ENCODE measurements at regions not wholly inside any gene's neighbourhood (a gene's known extent, or its start where the extent isn't known, plus 50 kb on each side); places are given as distances from the start of the nearest gene placed in this dataset.

GRCh38 chr5:167877924-167878323 is 413.5 kb upstream of the WWC1 start:
- Mint-ChIP-seq H3K9me3 (peaks cover 5% of the 10 kb centered on the region), H3K27ac (no peak overlapping the region), H3K36me3 (no peaks in the 10 kb centered on the region), H3K27me3 (no peaks in the 10 kb centered on the region), H3K4me3 (no peak overlapping the region), H3K4me1 (no peaks in the 10 kb centered on the region)

DNA sequence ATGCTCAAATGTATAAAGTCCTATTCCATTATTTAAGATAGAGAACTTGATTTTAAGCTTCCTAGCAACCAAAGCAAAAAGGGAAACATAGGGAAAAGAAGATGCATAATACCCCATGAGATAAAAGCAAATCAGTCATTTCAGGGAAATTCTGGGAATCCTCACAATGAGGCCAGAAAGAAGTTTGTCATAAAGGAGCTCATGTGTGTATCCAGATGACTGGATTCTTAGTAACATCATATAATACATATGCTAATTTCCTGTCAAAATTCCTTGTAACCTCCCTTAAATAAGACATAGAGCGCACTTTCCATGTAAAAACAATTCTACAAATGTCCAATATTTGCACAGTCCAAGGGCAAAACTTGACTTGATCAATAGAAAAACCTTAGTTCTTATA is 411.0 kb upstream of the WWC1 start:
- no peaks in the 10 kb centered on the region for H3K36me3 Mint-ChIP-seq
- H3K9me3 Mint-ChIP-seq: no peaks in the 10 kb centered on the region
- H3K4me1 Mint-ChIP-seq: no peaks in the 10 kb centered on the region
- no peaks in the 10 kb centered on the region for H3K27me3 Mint-ChIP-seq
- no peak overlapping the region for H3K4me3 Mint-ChIP-seq
- no peak overlapping the region for H3K27ac Mint-ChIP-seq

DNA sequence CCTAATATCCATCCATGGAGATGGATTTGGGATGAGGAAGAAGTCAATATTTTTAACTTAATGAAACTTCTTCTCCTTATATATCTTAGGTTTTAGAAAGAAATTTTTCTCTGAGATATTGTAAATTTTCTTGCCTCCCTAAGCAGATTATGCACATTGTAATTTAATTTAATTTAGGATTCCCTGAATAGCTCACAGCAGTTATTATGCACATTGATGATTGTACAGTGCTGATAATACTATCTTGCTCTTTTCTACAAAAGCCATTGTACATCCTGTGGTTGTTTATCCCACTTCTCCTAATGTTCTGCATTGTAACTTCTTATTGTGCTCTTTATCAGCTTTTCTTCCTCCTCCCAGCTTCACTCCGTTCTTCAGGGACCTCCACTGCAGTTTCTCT is 410.4 kb upstream of the WWC1 start:
- no peaks in the 10 kb centered on the region for H3K36me3 Mint-ChIP-seq
- H3K27ac Mint-ChIP-seq: no peak overlapping the region
- H3K9me3 Mint-ChIP-seq: no peaks in the 10 kb centered on the region
- no peaks in the 10 kb centered on the region for H3K27me3 Mint-ChIP-seq
- H3K4me1 Mint-ChIP-seq: no peaks in the 10 kb centered on the region
- no peak overlapping the region for H3K4me3 Mint-ChIP-seq

DNA sequence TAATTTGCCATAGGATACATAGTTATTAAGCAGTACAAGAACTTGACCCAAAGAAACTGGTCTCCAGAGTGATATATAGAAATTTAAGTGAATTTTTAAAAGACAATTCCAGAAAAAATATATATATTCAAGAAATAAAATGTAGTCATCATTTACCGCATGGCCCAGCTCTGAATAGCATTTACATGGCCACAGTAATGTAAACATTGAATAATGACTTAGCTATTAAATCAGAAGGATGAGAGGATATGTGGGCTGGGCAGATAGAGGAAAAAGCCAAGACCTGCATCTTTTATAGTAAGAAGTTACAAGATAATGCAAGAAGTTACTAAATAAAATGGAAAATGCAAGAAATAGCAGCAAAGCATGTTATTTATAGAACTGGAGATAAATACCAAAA is 405.2 kb upstream of the WWC1 start:
- H3K27me3 Mint-ChIP-seq: no peaks in the 10 kb centered on the region
- no peaks in the 10 kb centered on the region for H3K36me3 Mint-ChIP-seq
- no peaks in the 10 kb centered on the region for H3K9me3 Mint-ChIP-seq
- no peak overlapping the region for H3K4me3 Mint-ChIP-seq
- H3K4me1 Mint-ChIP-seq: no peaks in the 10 kb centered on the region
- H3K27ac Mint-ChIP-seq: no peak overlapping the region

DNA sequence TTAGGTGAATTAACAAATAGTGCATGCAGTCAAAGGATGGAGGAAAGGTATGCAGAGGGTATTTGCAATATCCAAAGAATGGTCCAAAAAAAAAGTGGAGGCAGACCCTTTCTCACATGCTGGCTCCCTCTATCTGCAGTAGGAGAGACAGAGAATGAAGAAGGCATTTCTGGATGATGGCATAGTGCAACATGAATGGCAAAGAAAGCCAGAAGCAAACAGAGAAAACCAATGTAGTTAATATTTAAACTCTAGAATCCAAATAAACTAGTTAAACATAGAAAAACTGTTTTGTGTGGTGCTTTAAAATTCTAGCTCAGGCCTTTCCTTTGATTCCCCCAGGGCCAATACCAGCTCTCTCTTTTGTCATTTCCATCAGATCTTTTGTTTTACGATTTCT is 403.1 kb upstream of the WWC1 start:
- no peak overlapping the region for H3K27ac Mint-ChIP-seq
- H3K9me3 Mint-ChIP-seq: no peaks in the 10 kb centered on the region
- H3K27me3 Mint-ChIP-seq: no peaks in the 10 kb centered on the region
- no peak overlapping the region for H3K4me3 Mint-ChIP-seq
- H3K4me1 Mint-ChIP-seq: no peaks in the 10 kb centered on the region
- H3K36me3 Mint-ChIP-seq: no peaks in the 10 kb centered on the region

GRCh38 chr5:167889276-167889675 is 402.2 kb upstream of the WWC1 start:
- H3K9me3 Mint-ChIP-seq: peaks cover 2% of the 10 kb centered on the region
- H3K27ac Mint-ChIP-seq: no peak overlapping the region
- no peak overlapping the region for H3K4me3 Mint-ChIP-seq
- no peaks in the 10 kb centered on the region for H3K27me3 Mint-ChIP-seq
- no peaks in the 10 kb centered on the region for H3K4me1 Mint-ChIP-seq
- no peaks in the 10 kb centered on the region for H3K36me3 Mint-ChIP-seq

DNA sequence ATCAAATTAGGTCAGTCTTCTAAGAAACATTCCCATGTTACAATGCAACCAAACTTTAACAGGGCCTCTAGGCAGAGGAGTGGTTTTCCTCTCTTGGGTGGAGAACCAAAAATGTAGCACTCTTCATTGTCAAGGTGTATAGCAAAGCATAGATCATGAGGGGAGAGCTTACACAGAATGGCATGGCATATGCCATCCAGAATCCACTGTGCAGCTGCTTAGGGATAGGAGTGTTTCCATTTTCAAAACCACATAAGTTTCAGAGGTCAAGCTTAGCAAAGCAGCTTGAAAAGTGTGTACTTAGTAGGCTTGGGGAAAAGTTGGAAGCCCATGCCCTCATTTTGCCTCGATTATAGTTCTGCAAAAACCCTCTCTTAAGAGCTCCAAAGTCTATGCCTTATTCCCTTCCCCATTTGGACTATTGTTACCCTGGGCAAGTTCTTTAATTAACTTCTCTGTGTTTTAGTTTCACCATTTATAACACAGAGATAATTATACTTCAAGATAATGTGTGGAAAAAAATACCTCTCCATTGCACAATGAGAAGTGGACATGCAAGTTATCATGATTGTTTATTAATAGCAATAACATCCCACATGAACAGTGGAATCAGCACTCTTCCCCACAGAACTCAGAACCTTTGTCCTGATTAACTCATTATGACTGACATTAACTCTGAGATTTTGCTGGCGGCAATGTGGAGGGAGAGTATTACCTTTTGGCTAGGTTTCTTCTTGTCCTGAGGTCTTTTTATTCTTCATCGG is 398.9 kb upstream of the WWC1 start:
- no peak overlapping the region for H3K27ac Mint-ChIP-seq
- H3K4me1 Mint-ChIP-seq: no peaks in the 10 kb centered on the region
- peaks cover 6% of the 10 kb centered on the region for H3K9me3 Mint-ChIP-seq
- no peaks in the 10 kb centered on the region for H3K36me3 Mint-ChIP-seq
- H3K27me3 Mint-ChIP-seq: no peaks in the 10 kb centered on the region
- H3K4me3 Mint-ChIP-seq: no peak overlapping the region

DNA sequence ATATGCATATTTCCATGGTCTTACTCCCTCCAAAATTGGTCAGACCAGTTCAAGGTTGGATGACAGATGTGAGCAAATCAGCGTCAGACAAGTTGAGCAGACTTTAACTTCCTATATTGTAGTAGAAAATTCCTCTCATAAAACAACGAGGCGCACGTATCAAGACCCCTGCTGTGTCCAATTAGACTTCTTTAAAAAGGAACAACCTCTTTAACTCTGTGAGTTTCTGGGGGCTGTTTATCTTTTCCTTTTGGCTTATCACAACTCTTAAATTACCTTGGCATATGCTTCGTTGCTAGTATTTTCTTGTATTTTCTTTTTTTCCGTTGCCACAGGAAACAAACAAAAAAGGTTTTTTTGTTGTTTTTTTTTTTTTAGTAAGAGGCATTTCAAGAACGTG is 398.2 kb upstream of the WWC1 start:
- H3K27me3 Mint-ChIP-seq: no peaks in the 10 kb centered on the region
- H3K4me3 Mint-ChIP-seq: no peak overlapping the region
- H3K36me3 Mint-ChIP-seq: no peaks in the 10 kb centered on the region
- peaks cover 6% of the 10 kb centered on the region for H3K9me3 Mint-ChIP-seq
- no peaks in the 10 kb centered on the region for H3K4me1 Mint-ChIP-seq
- H3K27ac Mint-ChIP-seq: no peak overlapping the region

DNA sequence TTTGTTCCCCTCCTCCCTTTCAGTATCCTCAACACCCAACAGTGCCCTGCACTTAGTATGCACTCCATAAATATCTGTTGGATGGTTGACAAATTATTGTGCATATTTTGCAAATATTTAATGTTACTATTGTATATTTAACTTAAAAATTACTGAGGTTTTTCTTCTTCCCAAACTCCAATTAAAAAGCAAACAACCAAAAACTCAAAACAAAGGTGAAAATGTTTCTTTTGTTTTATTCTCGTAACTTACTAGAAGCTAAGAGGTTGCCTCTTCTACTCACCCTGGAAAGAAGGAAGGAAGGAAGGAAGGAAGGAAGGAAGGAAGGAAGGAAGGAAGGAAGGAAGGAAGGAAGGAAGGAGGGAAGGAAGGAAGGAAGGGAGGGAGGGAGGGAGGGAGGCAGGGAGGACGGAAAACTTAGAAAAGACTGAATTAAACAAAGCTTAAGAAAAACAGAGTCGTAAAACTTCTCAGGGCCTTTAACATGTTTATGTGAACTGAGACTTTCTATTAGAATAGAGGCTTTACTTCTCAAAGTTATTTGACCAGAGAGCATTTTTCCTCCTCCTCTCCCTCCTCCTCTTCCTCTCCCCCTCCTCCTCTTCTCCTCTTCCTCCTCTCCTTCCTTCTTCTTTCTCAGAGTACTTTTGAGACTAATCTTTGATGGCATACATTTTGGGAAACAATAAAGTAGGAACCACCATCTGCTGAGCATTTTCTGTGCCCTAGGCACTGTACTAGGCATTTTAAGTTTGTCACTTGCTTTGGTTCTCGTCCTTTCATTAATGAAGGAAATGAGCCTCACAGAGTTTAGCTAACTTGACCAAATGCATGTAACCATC is 396.6 kb upstream of the WWC1 start:
- Mint-ChIP-seq H3K4me1 (no peaks in the 10 kb centered on the region), H3K36me3 (no peaks in the 10 kb centered on the region), H3K9me3 (peaks cover 6% of the 10 kb centered on the region), H3K27me3 (no peaks in the 10 kb centered on the region), H3K27ac (no peak overlapping the region), H3K4me3 (no peak overlapping the region)

DNA sequence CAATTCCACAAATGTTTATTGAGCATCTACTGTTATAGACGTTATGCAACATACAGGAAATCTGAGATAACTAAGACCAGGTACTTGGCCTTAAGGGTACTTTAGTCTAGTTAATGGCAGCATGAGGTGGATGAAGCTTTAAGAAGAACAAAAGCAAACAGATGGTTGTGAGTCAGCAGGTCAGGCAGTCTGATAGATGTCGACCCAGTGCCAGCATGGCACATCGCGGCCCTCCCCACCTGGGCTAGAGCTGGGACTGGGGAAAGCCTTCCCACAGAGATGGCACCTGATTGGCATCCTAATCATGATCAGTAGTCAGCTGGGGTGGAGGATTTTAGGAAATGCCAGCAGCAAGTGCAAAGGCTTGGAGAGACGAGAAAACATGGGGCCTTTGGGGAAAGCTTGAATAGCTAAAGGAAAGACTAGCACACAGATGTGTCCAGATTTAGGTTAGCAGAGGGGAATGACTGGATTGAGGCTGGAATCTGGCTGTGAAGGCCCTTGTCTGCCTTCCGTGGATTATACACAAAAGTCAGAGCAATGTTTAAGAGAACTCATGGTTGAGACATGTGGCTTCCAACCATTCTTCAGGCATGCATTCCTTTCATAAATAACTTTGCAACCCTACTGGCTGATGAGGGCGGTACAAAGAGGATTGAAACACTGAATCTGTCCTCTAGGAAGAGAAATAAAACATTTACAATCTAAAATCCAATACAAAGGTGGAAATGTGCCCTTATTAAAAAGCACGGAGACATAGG is 395.4 kb upstream of the WWC1 start:
- Mint-ChIP-seq H3K4me1 (no peaks in the 10 kb centered on the region), H3K27me3 (no peaks in the 10 kb centered on the region), H3K36me3 (no peaks in the 10 kb centered on the region), H3K27ac (no peak overlapping the region), H3K4me3 (no peak overlapping the region), H3K9me3 (peaks cover 6% of the 10 kb centered on the region)

- H3K27ac Mint-ChIP-seq: no peak overlapping the region
- H3K9me3 Mint-ChIP-seq: peaks cover 6% of the 10 kb centered on the region
- H3K4me3 Mint-ChIP-seq: no peak overlapping the region
- no peaks in the 10 kb centered on the region for H3K4me1 Mint-ChIP-seq
- no peaks in the 10 kb centered on the region for H3K27me3 Mint-ChIP-seq
- no peaks in the 10 kb centered on the region for H3K36me3 Mint-ChIP-seq
These were observed 394.6 kb upstream of the WWC1 start for GRCh38 chr5:167896814-167897213.

GRCh38 chr5:167897371-167897770 is 394.1 kb upstream of the WWC1 start:
- Mint-ChIP-seq H3K9me3 (peaks cover 6% of the 10 kb centered on the region), H3K27ac (no peak overlapping the region), H3K36me3 (no peaks in the 10 kb centered on the region), H3K4me3 (no peak overlapping the region), H3K4me1 (no peaks in the 10 kb centered on the region), H3K27me3 (no peaks in the 10 kb centered on the region)

GRCh38 chr5:167898361-167899042 is 392.9 kb upstream of the WWC1 start:
- no peaks in the 10 kb centered on the region for H3K27me3 Mint-ChIP-seq
- no peaks in the 10 kb centered on the region for H3K4me1 Mint-ChIP-seq
- H3K27ac Mint-ChIP-seq: no peak overlapping the region
- H3K36me3 Mint-ChIP-seq: no peaks in the 10 kb centered on the region
- no peak overlapping the region for H3K4me3 Mint-ChIP-seq
- H3K9me3 Mint-ChIP-seq: peaks cover 6% of the 10 kb centered on the region

DNA sequence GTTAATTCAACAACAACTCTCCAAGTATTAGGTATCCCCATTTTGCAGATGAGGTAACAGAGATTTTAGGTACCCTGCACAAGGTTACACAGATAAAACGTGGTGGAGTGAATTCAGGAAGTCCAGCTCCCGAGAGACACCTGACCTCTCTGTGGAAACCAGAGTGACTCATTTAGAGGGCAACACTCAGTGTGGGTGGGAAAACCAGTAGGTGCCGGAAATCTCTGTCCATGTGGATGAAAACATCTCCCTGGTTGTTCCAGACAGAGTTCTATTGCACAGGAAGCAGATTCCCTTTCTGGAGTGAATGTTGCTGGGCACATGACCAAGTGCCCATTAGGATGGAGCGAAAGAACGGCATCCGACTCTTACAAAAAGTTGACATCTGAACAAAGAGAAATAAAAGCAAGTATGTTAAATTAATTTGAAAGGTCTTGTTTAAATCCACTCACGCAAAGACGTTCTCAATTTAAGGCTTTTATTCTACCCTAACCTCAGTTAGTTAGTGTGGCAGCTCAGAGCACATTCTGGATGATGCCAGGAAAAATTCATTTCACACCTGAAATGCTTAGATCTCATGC is 391.9 kb upstream of the WWC1 start:
- no peaks in the 10 kb centered on the region for H3K36me3 Mint-ChIP-seq
- no peaks in the 10 kb centered on the region for H3K27me3 Mint-ChIP-seq
- H3K4me3 Mint-ChIP-seq: no peak overlapping the region
- H3K4me1 Mint-ChIP-seq: no peaks in the 10 kb centered on the region
- peaks cover under 1% of the 10 kb centered on the region for H3K9me3 Mint-ChIP-seq
- H3K27ac Mint-ChIP-seq: no peak overlapping the region

DNA sequence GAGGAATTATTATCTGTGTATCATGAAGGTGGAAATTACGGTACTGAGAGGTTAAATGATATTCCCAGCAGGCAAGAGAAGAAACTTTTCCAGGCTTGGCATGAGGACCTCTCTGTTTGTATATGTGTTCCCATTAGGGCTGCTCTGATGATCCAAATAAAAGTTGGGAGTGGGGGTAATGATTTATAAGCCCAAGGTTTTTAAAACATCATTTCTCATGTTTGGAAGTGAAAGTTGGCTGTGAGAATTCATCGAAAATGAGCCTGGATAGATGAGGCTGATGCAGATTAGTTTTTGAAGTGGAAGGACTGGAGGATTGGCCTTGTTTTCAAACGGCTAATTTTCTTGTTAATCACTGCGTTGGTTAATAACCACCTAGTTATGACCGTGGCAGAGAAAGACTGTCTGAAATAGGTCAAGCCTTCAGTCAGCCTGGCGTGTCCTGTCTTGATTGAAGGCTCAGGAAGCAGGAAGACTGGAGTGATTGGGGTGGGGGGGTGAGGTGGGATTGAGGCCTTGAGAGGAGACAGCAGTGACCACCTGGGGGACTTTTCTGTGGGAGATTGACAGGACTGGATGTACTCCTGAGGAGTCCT is 391.0 kb upstream of the WWC1 start:
- no peaks in the 10 kb centered on the region for H3K4me1 Mint-ChIP-seq
- H3K27me3 Mint-ChIP-seq: no peaks in the 10 kb centered on the region
- H3K4me3 Mint-ChIP-seq: no peak overlapping the region
- no peak overlapping the region for H3K27ac Mint-ChIP-seq
- no peaks in the 10 kb centered on the region for H3K9me3 Mint-ChIP-seq
- H3K36me3 Mint-ChIP-seq: no peaks in the 10 kb centered on the region
